ENCODE measurements at regions not wholly inside any gene's neighbourhood (a gene's known extent, or its start where the extent isn't known, plus 50 kb on each side); places are given as distances from the start of the nearest gene placed in this dataset.

GRCh38 chr14:38880643-38881524 is 222.2 kb downstream of the SEC23A start:
- TF ChIP-seq CTCF (IDR thresholded peaks at IDR 0.05; ENCODE audit: insufficient read depth, low read length, poor library complexity, severe bottlenecking): no peak
- DNase-seq (ENCODE audit: low read depth): no peak
- Histone ChIP-seq H3K4me3 (ENCODE audit: low read depth, low read length) (no peak overlapping the region), H3K36me3 (ENCODE audit: control insufficient read depth, insufficient read depth, low read length) (no peaks in the 10 kb centered on the region), H3K27me3 (ENCODE audit: control insufficient read depth, insufficient read depth, low read length) (no peaks in the 10 kb centered on the region)

GRCh38 chr14:38877744-38878388 is 225.2 kb downstream of the SEC23A start:
- TF ChIP-seq CTCF (IDR thresholded peaks at IDR 0.05; ENCODE audit: insufficient read depth, low read length, poor library complexity, severe bottlenecking): no peak
- DNase-seq (ENCODE audit: low read depth): no peak
- no peak overlapping the region for H3K4me3 ChIP-seq (ENCODE audit: low read depth, low read length)
- H3K27me3 ChIP-seq (ENCODE audit: control insufficient read depth, insufficient read depth, low read length): no peaks in the 10 kb centered on the region
- no peaks in the 10 kb centered on the region for H3K36me3 ChIP-seq (ENCODE audit: control insufficient read depth, insufficient read depth, low read length)

- TF ChIP-seq CTCF (IDR thresholded peaks at IDR 0.05; ENCODE audit: insufficient read depth, low read length, poor library complexity, severe bottlenecking): no peak
Measured at GRCh38 chr14:38874721-38875120, 228.3 kb downstream of the SEC23A start.

GRCh38 chr14:38873941-38874612 is 229.0 kb downstream of the SEC23A start:
- TF ChIP-seq CTCF (IDR thresholded peaks at IDR 0.05; ENCODE audit: insufficient read depth, low read length, poor library complexity, severe bottlenecking): no peak
- H3K4me3 ChIP-seq (ENCODE audit: low read depth, low read length): no peak overlapping the region
- H3K36me3 ChIP-seq (ENCODE audit: control insufficient read depth, insufficient read depth, low read length): no peaks in the 10 kb centered on the region
- DNase-seq (ENCODE audit: low read depth): no peak
- H3K27me3 ChIP-seq (ENCODE audit: control insufficient read depth, insufficient read depth, low read length): no peaks in the 10 kb centered on the region

More at GRCh38 chr14:38874721-38875120, 228.3 kb downstream of the SEC23A start:
- no peaks in the 10 kb centered on the region for H3K36me3 ChIP-seq (ENCODE audit: control insufficient read depth, insufficient read depth, low read length)
- no peaks in the 10 kb centered on the region for H3K27me3 ChIP-seq (ENCODE audit: control insufficient read depth, insufficient read depth, low read length)
- H3K4me3 ChIP-seq (ENCODE audit: low read depth, low read length): no peak overlapping the region
- no peak for DNase-seq (ENCODE audit: low read depth)

DNA sequence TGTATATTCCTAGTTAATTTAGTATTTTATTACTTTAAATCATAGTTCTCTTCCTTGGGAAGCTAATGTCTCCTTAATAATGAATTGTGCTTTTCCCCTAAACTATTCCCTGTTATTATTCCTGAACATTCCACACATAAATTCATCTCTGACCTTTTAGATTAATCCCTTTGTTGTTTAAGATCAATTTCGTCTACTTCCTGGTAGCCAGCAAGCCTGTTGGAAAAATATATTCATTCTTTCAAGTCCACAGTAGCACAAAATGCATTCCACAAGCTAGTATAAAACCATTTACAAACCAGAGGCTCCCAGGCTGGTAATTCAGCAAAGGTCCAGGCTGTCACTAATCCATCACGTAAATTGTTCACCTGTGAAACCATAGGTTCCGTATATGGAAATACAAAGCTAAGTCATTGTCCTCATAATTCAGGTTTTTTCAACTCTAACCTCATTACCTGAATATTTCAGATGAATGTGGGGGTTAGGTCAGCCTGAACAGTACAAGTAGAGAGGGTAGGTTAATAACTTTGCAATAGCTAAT is 232.7 kb downstream of the SEC23A start:
- no peak for TF ChIP-seq CTCF (IDR thresholded peaks at IDR 0.05; ENCODE audit: insufficient read depth, low read length, poor library complexity, severe bottlenecking)
- Histone ChIP-seq H3K4me3 (ENCODE audit: low read depth, low read length) (no peak overlapping the region), H3K36me3 (ENCODE audit: control insufficient read depth, insufficient read depth, low read length) (no peaks in the 10 kb centered on the region), H3K27me3 (ENCODE audit: control insufficient read depth, insufficient read depth, low read length) (no peaks in the 10 kb centered on the region)
- no peak for DNase-seq (ENCODE audit: low read depth)

All from kidney epithelial cell (primary cell).